ENCODE measurements at regions not wholly inside any gene's neighbourhood (a gene's known extent, or its start where the extent isn't known, plus 50 kb on each side); places are given as distances from the start of the nearest gene placed in this dataset.

GRCh38 chr5:36383942-36384341 lies 82.2 kb upstream of the RANBP3L start:
- H3K36me3 ChIP-seq (ENCODE audit: low read depth), result no peaks in the 10 kb centered on the region
- no peaks in the 10 kb centered on the region for H3K9me3 ChIP-seq (ENCODE audit: severe bottlenecking)
- no peaks in the 10 kb centered on the region for H3K27me3 ChIP-seq (ENCODE audit: insufficient read depth, poor library complexity, severe bottlenecking)
- no peak for ATAC-seq (ENCODE audit: low read depth)
- H3K27ac ChIP-seq (ENCODE audit: poor library complexity, severe bottlenecking), result no peak overlapping the region
- H3K4me3 ChIP-seq (ENCODE audit: severe bottlenecking), result no peak overlapping the region
- DNase-seq (ENCODE audit: low spot score), result no peak
- H3K4me1 ChIP-seq (ENCODE audit: insufficient read depth, poor library complexity, severe bottlenecking), result no peaks in the 10 kb centered on the region
- no peak for TF ChIP-seq CTCF (IDR thresholded peaks at IDR 0.05; ENCODE audit: poor library complexity, severe bottlenecking)

- H3K27me3 ChIP-seq (ENCODE audit: insufficient read depth, poor library complexity, severe bottlenecking), result no peaks in the 10 kb centered on the region
- no peaks in the 10 kb centered on the region for H3K4me1 ChIP-seq (ENCODE audit: insufficient read depth, poor library complexity, severe bottlenecking)
Measured at GRCh38 chr5:36384845-36385244, 83.1 kb upstream of the RANBP3L start.

DNA sequence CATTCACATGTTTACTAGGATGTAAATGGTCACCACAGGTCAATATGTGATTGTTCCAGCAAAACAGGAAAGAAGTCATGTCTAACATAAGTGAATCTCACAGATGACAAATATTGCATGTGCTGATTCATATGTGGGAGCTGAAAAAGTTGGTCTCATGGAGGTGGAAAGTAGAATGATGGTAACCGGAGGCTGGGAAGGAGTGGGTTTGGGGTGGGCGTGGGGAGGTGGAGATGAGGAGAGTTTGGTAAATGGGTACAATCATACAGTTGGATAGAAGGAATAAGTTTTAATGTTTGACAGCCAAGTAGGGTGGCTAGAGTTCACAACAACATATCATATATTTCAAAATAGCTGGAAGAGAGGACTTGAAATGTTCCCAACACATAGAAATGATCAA lies 83.8 kb upstream of the RANBP3L start:
- Histone ChIP-seq H3K4me3 (ENCODE audit: severe bottlenecking) (no peak overlapping the region), H3K27ac (ENCODE audit: poor library complexity, severe bottlenecking) (no peak overlapping the region), H3K36me3 (ENCODE audit: low read depth) (no peaks in the 10 kb centered on the region), H3K9me3 (ENCODE audit: severe bottlenecking) (no peaks in the 10 kb centered on the region), H3K27me3 (ENCODE audit: insufficient read depth, poor library complexity, severe bottlenecking) (no peaks in the 10 kb centered on the region), H3K4me1 (ENCODE audit: insufficient read depth, poor library complexity, severe bottlenecking) (no peaks in the 10 kb centered on the region)
- no peak for DNase-seq (ENCODE audit: low spot score)
- TF ChIP-seq CTCF (IDR thresholded peaks at IDR 0.05; ENCODE audit: poor library complexity, severe bottlenecking), result no peak
- no peak for ATAC-seq (ENCODE audit: low read depth)

More at GRCh38 chr5:36384845-36385244, 83.1 kb upstream of the RANBP3L start:
- ATAC-seq (ENCODE audit: low read depth) (no peak), DNase-seq (ENCODE audit: low spot score) (no peak)
- Histone ChIP-seq H3K4me3 (ENCODE audit: severe bottlenecking) (no peak overlapping the region), H3K27ac (ENCODE audit: poor library complexity, severe bottlenecking) (no peak overlapping the region), H3K36me3 (ENCODE audit: low read depth) (no peaks in the 10 kb centered on the region), H3K9me3 (ENCODE audit: severe bottlenecking) (no peaks in the 10 kb centered on the region)
- no peak for TF ChIP-seq CTCF (IDR thresholded peaks at IDR 0.05; ENCODE audit: poor library complexity, severe bottlenecking)

DNA sequence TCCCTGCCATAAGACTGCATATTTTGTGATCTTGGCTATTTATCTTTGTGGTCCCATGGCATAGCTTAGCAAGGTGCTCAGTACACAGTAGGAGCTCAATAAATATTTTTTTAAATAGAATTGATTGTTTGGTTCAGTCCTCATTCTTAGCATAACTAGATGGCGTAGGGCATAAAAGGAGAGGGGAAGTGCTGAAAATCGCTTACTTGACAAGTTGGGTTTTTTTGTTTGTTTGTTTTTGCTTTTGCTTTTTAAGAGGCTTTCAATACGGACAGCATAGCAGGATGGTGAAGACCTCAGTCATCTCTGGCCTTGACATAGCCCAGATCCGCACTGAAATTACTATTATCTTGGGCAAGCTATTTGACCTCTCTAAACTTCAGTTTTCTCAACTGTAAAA lies 86.6 kb upstream of the RANBP3L start:
- H3K36me3 ChIP-seq (ENCODE audit: low read depth), result no peaks in the 10 kb centered on the region
- H3K9me3 ChIP-seq (ENCODE audit: severe bottlenecking), result no peaks in the 10 kb centered on the region
- no peak for ATAC-seq (ENCODE audit: low read depth)
- no peaks in the 10 kb centered on the region for H3K27me3 ChIP-seq (ENCODE audit: insufficient read depth, poor library complexity, severe bottlenecking)
- no peak overlapping the region for H3K4me3 ChIP-seq (ENCODE audit: severe bottlenecking)
- no peak for DNase-seq (ENCODE audit: low spot score)
- H3K27ac ChIP-seq (ENCODE audit: poor library complexity, severe bottlenecking), result no peak overlapping the region
- TF ChIP-seq CTCF (IDR thresholded peaks at IDR 0.05; ENCODE audit: poor library complexity, severe bottlenecking), result no peak
- no peaks in the 10 kb centered on the region for H3K4me1 ChIP-seq (ENCODE audit: insufficient read depth, poor library complexity, severe bottlenecking)

DNA sequence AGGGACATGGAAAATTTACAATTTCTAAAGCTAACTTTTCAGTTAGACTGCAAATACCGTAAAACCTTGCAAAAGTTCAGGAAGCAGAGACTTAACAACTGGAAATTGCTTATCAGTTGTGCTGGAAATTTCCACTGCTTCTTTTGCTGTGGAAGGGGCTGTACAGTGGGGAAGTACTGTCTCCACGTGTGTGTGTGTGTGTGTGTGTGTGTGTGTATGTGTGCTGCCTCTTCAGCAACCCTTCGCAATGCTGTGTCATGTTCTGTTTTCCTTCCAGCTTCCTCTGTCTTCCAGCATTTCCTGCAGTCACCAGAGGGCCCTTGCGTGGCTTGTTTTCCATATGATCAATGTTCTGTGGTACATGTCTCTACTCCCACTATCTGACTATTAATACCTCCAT lies 87.5 kb upstream of the RANBP3L start:
- ATAC-seq (ENCODE audit: low read depth) (no peak), DNase-seq (ENCODE audit: low spot score) (no peak)
- no peaks in the 10 kb centered on the region for H3K9me3 ChIP-seq (ENCODE audit: severe bottlenecking)
- H3K27me3 ChIP-seq (ENCODE audit: insufficient read depth, poor library complexity, severe bottlenecking), result no peaks in the 10 kb centered on the region
- no peak for TF ChIP-seq CTCF (IDR thresholded peaks at IDR 0.05; ENCODE audit: poor library complexity, severe bottlenecking)
- H3K27ac ChIP-seq (ENCODE audit: poor library complexity, severe bottlenecking), result no peak overlapping the region
- no peak overlapping the region for H3K4me3 ChIP-seq (ENCODE audit: severe bottlenecking)
- H3K4me1 ChIP-seq (ENCODE audit: insufficient read depth, poor library complexity, severe bottlenecking), result no peaks in the 10 kb centered on the region
- H3K36me3 ChIP-seq (ENCODE audit: low read depth), result no peaks in the 10 kb centered on the region
